DMS114 treated with DMSO at 0.1 percent for 48 hours (cell line): ENCODE measurements at regions not wholly inside any gene's neighbourhood (a gene's known extent, or its start where the extent isn't known, plus 50 kb on each side); places are given as distances from the start of the nearest gene placed in this dataset.

Source experiments
- DNase-seq: peaks from one replicate; lab custom pipeline; 2025; ENCODE audit not compliant: unreplicated experiment; lab: John Stamatoyannopoulos, UW

DNA sequence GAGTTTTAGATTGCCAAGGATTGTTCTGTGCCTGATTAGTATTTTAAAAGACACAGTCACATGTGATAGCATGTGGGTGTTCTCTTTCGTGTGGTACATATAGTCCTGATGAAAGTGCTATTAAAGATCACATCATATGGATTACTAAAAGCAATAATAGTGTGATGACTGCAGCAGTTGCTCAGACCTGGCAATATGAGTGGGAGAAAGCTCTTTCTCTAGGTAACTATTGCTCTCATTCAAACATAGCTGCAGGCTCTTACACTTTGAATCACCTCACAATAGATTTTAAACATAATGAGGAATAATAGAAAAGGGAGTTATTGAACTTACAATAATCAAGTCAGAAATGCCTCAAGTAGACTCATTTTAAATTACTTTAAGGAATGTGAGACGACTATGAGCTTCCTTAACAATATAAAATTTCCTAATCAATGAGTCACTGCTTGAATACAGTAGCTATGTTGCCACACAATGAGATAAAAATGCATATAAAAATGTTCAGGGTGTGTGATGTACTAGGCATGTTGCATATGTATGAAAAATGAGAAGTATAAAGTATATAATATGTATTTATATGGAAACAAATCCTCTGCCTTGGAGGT is 452.1 kb downstream of the TMX3 start:
- DNase-seq: no peak

GRCh38 chr18:68256418-68257067 is 458.4 kb downstream of the TMX3 start:
- no peak for DNase-seq

- no peak for DNase-seq
These were observed 470.1 kb downstream of the TMX3 start for GRCh38 chr18:68244786-68245185.

DNA sequence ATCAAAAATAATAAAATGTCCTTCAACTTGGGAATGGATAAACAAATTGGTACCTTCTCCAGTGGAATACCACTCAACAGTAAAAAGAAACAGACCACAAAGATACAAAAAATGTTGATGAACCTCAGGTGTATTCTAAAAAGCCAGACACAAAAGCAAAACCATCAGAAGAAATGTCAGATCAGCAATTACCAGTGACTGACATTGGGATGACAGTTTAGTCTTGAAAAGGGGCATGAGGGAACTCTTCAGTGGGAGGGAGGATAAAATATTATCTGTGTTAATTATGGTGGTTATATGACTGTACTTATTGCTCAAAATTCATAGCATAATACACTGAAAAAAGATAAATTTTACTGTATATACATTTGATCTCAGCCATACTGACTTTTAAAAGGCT is 473.0 kb downstream of the TMX3 start:
- no peak for DNase-seq

DNA sequence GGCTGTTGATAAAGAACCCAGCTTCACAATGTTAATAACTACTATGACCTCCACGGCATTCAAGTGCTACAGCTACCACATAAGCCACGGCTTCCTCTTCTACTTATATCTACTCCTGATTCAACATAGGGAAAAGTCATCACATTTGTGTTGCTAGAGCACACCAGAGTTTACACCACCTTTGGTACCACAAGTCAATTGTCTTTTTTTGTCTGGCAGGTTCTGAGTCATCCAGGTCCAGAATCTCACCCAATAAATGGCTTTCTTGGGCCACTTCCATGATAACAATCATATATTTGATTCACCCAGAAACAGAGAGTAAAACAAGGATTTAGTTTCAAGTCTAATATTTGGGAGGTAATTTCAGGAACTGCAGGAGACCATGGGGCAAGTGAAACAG is 480.2 kb downstream of the TMX3 start:
- no peak for DNase-seq

DNA sequence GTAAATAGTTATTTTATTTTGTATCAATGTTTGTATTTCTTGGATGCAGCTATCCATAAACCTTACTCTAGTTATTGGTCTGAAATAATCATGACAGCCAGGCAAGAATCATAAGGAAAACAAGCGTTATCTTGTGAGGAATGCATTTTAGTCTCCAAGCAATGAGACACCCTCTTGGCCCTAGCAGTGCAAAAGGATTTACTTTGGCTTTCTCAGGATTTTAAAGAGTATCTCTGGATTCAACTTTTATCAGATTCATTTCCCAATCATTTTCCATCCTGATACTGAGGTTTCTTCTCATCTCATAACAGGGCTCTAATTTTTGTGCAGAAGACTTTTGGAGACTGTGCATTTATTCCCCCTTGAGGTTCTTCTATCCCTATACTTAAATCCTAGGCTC is 480.8 kb downstream of the TMX3 start:
- no peak for DNase-seq

GRCh38 chr18:68233018-68233417 is 481.9 kb downstream of the TMX3 start:
- DNase-seq: no peak

DNA sequence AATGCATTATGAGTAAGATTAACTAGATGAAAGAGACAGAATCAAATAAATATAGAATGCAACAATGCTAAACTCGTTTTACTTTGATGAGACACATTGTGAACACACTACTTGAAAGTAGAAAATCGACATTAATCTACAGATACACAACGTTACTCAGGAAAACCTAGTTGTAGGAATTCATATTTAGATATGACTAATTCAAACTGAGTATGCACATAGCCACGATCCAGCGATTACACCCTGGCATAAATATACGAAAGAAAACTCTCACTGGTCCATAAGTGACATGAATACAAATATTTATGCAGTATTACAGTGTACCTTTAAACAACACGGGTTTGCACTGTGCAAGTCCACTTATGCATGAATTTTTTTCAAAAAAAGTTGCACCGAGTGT is 485.6 kb downstream of the TMX3 start:
- no peak for DNase-seq

DNA sequence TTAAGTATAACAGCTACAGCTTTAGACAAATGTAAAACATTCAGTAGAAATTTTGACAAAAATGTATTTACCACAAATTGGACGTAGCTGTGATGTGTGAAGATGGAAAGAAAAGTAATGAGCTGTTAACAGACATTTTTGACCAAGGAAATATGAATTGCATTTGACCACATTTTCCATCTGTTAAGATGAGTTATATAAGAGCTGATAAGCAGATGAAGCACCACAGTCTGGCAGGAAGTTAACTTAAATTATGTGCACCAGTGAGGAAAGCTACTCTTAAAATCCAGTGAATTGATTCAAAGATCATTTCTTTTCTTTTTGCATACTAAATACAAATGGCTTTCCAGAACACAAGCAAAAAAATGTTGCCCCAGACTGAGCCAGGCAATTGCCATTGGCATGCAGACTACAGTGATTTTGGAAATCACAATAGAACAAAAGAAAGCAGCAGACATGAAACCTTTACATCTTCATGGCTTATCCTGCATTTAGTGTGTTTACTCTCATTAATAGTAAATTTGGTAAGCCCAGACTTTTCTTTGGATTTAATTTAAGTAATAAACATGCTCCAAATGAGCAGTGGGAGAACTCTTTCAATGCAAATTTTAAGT is 493.7 kb downstream of the TMX3 start:
- no peak for DNase-seq

- DNase-seq: no peak
These were observed 494.4 kb downstream of the TMX3 start for GRCh38 chr18:68220458-68220857.

GRCh38 chr18:68219872-68220271 is 495.0 kb downstream of the TMX3 start:
- no peak for DNase-seq

DNA sequence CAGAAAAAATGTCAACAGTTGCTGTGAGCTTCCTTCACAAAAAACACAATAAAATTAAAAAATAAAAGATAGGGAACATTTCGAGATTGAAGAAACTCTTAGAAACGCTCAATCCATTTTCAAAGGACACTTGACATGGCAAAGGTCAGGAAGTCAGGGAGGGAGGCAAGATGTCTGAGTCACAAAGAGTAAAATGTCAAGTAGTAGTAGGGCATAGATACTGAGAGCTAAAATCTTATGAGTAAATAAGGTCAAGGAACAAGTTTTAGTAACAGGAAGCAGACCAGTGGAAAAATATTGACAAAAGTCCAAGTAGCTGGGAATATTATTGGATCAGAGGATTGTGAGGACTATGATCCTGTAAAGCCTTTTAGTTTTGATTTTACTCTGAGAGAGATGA is 495.6 kb downstream of the TMX3 start:
- DNase-seq: no peak

DNA sequence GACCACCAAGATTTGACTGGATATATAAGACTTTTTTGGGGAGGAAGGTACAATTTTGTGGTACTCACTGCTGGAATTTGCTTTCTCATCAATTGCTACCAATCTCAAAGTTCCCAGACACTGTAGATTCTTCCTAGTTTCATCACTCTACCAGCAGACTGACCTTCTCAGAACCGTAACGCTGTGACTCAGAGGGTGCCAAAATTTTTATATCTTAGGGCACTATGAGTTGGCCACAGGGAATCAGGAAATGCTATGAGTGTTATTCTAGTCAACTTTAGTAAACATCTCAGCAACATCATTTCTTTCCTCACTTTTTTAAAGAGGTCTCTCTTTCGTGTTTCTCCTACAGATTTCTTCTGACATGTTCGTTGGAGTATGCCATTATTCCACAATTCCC is 499.0 kb downstream of the TMX3 start:
- DNase-seq: no peak

DNA sequence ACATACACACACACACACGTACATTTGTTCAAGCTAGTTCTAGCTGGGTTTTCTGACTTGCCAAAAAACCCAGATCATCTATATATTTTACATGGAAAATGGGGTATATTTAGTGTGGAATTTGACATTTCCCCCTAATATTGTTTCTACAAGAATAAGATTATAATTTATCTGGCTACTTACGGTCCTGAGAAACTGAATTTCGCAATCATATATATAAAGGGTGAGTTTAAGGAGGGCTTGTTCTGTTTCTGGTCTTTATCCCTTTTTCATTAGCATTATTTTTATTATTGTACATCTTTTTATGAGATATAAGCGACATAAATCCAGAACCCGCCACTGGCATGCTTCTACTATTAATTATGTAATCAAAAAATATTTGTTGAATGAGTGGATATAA is 528.9 kb downstream of the TMX3 start:
- no peak for DNase-seq

DNA sequence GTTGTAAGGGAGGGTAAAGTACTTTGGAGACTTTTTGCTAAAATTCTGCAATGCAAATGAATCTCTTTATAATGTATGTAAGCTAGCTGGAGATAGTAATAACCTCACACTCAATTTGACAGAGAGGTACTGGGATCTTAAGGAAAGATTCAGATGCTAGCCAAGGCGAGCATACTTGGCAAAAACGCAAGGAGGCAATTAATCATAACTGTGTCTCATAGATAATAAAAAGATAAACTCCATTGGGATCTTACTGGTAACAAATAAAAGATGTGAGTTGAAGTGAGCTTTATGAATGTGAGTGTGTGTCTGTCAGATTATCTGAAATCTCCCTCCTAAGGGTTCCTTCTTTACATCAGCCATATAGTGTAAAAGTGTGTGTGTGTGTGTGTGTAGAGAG is 533.0 kb downstream of the TMX3 start:
- no peak for DNase-seq

DNA sequence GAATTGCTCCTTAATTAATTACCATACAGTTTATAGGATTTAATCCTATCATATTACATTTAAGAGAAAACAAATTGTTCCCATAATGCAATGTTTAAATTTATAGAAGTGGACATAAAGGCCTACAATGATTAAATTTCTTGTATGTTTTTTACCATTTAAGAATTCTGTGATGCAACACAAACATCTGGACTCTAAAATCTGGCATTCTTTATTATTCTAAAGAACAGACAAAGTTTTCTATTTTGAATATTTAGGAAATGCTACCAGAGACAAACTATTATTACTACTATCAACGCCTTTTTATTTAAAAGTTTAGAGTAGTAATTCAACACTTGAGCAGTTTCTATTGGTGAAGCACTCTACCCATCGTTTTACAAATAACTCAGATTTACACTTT is 535.1 kb downstream of the TMX3 start:
- DNase-seq: no peak

GRCh38 chr18:68178921-68179320 is 536.0 kb downstream of the TMX3 start:
- no peak for DNase-seq

DNA sequence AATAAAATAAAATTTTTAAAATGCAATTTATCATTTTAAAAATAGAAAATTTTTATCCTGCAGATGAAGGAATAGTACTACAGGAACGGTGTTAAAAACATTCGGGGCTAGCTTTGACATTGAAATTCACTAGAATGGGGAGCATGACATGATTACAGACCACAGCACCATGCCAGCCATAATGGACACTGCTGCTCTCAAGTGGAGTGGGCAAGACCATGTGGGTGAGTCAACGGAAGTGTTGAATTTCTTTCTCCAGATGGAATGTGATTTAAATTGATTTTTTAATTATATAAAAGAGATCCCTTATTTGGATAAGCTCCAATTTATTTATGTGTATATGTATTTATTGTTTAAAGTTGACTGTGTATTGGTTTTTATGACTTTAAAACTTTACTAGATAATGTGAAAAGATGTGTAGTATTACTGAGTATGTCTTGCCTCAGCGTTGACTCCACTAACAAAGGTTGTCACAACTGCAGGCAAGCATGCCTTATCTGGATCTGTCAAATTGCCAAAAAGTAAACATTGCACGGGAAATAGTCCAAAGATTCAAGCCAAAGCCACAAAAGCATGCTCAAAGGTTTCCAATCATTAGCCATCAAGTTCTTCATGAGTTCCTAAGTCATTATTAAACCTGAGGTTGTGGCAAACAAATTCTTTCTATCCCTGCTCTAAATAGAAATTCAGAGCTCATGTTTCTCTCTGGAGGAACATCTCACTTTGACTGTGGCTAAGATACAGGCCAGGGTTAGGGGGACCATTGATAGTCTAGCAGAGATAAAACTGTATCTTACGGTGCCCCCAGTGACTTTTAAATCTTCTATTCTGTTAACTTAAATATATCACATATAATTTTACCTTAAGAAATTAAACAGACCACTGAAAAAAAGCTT is 536.9 kb downstream of the TMX3 start:
- DNase-seq: no peak

DNA sequence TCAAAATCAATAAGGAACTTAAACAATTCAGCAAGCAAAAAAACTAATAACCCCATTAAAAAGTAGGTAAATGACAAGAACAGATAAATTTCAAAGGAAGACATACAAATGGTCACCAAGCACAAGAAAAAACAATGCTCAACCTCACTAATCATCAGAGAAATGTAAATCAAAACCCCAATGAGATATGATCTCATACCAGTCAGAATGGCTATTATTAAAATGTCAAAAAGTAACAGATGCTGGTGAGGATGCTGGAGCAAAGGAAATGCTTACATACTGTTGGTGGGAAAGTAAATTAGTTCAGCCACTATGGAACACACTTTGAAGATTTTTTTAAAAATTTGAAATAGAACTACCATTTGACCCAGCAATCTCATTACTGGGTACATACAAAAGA is 538.0 kb downstream of the TMX3 start:
- DNase-seq: no peak

GRCh38 chr18:68172842-68173549 is 541.9 kb downstream of the TMX3 start:
- DNase-seq: no peak

DNA sequence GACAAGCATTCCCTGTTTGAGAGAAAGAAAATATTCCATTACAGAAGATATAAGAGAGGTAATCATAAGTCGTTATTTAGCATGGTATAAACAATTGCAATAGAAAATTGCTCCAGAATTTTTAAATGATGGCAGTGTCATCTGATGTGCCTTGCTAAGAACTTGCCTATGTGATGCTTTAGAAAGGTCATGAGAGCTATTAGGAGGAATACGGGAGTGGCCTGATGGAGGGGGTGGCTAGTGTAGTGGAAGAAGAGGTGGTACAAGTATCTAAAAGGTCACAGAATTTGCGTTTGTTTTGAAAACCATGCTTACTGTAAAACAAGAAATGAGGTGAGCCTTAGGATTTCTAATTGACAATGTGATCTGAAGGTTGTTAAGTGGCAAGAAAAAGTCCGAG is 550.0 kb downstream of the TMX3 start:
- DNase-seq: no peak
